Suprapubic skin (tissue), 4 donors: ENCODE measurements at regions not wholly inside any gene's neighbourhood (a gene's known extent, or its start where the extent isn't known, plus 50 kb on each side); places are given as distances from the start of the nearest gene placed in this dataset.

Source experiments
- DNase-seq, 2 donors: peaks; one replicate each; pipeline ENCODE4 v3.0.0-alpha.2; 2019; ENCODE audit warnings: low spot score in 2 of 2
- H3K27ac ChIP-seq: fragments of 200-600 bp; sonication (generic); one replicate; pipeline ENCODE4 v1.5.1; 2019
- H3K27me3 ChIP-seq: fragments of 200-600 bp; sonication (generic); one replicate; pipeline ENCODE4 v1.5.1; 2019
- H3K36me3 ChIP-seq: fragments of 200-600 bp; sonication (generic); one replicate; pipeline ENCODE4 v1.5.1; 2019
- H3K4me1 ChIP-seq: fragments of 200-600 bp; sonication (generic); one replicate; pipeline ENCODE4 v1.5.1; 2019
- H3K4me3 ChIP-seq: fragments of 200-600 bp; sonication (generic); one replicate; pipeline ENCODE4 v1.5.1; 2019; ENCODE audit warnings: mild to moderate bottlenecking
- H3K9me3 ChIP-seq: fragments of 200-600 bp; sonication (generic); one replicate; pipeline ENCODE4 v1.5.1; 2019
- CTCF ChIP-seq, 2 donors: fragments of 200-600 bp in 1 of 2; fragments of 450-650 bp in 1 of 2; sonication (generic) in 1 of 2; IDR thresholded peaks; one replicate each; pipeline ENCODE4 v1.5.1; 2016 to 2019; ENCODE audit warnings: antibody characterized with exemption in 2 of 2, mild to moderate bottlenecking in 1 of 2, moderate library complexity in 1 of 2
- EP300 ChIP-seq: sonication (generic); formaldehyde crosslinking; IDR thresholded peaks from one replicate; pipeline ENCODE4 v1.6.1; 2017; ENCODE audit warnings: antibody characterized with exemption
- POLR2A ChIP-seq, 2 donors: fragments of 450-650 bp; IDR thresholded peaks; one replicate each; pipeline ENCODE4 v1.6.1; 2017; ENCODE audit warnings: antibody characterized with exemption in 2 of 2, mild to moderate bottlenecking in 2 of 2, moderate library complexity in 2 of 2
- POLR2AphosphoS5 ChIP-seq, 3 donors: sonication (generic); formaldehyde crosslinking; IDR thresholded peaks; one replicate each; pipeline ENCODE4 v1.6.1; 2017; ENCODE audit warnings: antibody characterized with exemption in 3 of 3
- WGBS: methylation state at CpG from one replicate; pipeline ENCODE4 v1.1.5; 2018; 5-methylcytosine and 5-hydroxymethylcytosine counted together

- Histone ChIP-seq H3K27me3 (no peaks in the 10 kb centered on the region), H3K4me3 (no peak overlapping the region), H3K27ac (no peak overlapping the region), H3K4me1 (no peaks in the 10 kb centered on the region), H3K9me3 (no peaks in the 10 kb centered on the region), H3K36me3 (no peaks in the 10 kb centered on the region)
- WGBS, result 91% methylated on average over 5 of the region's 5 CpGs
- TF ChIP-seq EP300 (no peak), POLR2A (IDR thresholded peaks at IDR 0.05) (no peak), CTCF (IDR thresholded peaks at IDR 0.05) (no peak), POLR2AphosphoS5 (IDR thresholded peaks at IDR 0.05) (no peak)
- no peak for DNase-seq
Observed at GRCh38 chr4:170700064-170700463, 610.3 kb upstream of the AADAT start.

DNA sequence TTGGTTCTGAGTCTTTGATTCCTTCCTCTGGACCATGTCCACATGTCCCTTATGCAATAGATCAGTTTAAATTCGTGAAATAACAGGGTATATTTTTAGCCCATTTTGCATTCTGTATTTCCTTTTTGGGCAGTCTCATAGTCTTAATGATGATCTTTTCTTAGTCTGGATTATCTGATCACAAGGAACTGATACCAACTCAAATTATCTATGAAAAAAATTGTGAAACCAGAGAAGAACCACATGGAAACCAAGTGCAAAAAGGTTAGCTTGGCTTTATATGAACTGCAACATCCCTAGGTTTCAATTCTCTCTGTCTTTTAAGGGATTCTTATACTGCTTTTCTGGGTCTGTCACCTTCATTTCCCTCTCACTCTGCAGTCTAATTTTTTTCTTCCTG is 608.6 kb upstream of the AADAT start:
- H3K4me3 ChIP-seq, result no peak overlapping the region
- 25% methylated on average over 1 of the region's 1 CpG for WGBS
- no peaks in the 10 kb centered on the region for H3K36me3 ChIP-seq
- H3K9me3 ChIP-seq, result no peaks in the 10 kb centered on the region
- H3K27me3 ChIP-seq, result no peaks in the 10 kb centered on the region
- H3K27ac ChIP-seq, result no peak overlapping the region
- no peak for TF ChIP-seq CTCF (IDR thresholded peaks at IDR 0.05)
- no peak for TF ChIP-seq POLR2AphosphoS5 (IDR thresholded peaks at IDR 0.05)
- no peak for TF ChIP-seq EP300
- TF ChIP-seq POLR2A (IDR thresholded peaks at IDR 0.05), result no peak
- no peak for DNase-seq
- H3K4me1 ChIP-seq, result no peaks in the 10 kb centered on the region

DNA sequence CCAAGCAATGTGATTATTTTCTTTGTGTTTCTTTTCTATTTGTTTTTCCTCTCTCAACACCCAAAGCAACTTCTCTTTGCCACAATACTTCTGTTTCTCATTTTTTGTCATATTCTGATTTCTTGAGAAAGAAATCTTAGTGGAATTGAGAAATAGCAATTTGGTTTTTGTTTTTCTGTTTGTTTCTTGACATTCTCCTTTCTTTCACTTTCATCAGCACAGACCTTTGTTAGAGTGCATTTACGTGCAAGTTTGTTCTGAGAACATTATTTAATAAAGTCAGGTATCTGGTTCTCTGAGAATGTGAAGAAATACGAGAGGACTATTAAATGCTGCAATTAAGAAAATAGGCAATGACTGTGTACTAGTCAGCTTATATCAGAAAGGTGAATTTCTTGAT is 608.1 kb upstream of the AADAT start:
- H3K9me3 ChIP-seq, result no peaks in the 10 kb centered on the region
- H3K4me3 ChIP-seq, result no peak overlapping the region
- no peaks in the 10 kb centered on the region for H3K36me3 ChIP-seq
- no peak for TF ChIP-seq CTCF (IDR thresholded peaks at IDR 0.05)
- TF ChIP-seq POLR2A (IDR thresholded peaks at IDR 0.05), result no peak
- TF ChIP-seq EP300, result no peak
- no peak for TF ChIP-seq POLR2AphosphoS5 (IDR thresholded peaks at IDR 0.05)
- H3K27me3 ChIP-seq, result no peaks in the 10 kb centered on the region
- 68% methylated on average over 2 of the region's 2 CpGs for WGBS
- DNase-seq, result no peak
- no peaks in the 10 kb centered on the region for H3K4me1 ChIP-seq
- H3K27ac ChIP-seq, result no peak overlapping the region

DNA sequence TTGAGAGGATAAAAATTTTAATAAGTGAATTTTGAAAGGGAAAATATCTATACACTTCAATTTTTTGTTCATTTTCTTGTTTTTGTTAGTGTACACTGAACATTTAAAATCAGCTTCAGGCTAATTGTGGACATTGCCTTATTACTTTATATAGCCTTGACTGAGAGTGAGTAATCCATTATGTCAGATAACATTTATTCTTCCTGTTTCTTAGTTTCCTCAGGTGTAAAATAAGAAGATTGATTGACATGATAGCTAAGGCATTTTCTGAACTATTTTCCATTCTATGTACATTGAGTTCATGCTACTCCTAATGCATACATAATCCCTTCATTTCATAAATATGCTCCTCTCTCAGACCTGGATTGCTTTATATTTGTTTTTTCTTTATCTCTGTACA is 607.3 kb upstream of the AADAT start:
- no peak for DNase-seq
- no peaks in the 10 kb centered on the region for H3K9me3 ChIP-seq
- no peaks in the 10 kb centered on the region for H3K36me3 ChIP-seq
- H3K27me3 ChIP-seq, result no peaks in the 10 kb centered on the region
- H3K27ac ChIP-seq, result no peak overlapping the region
- H3K4me3 ChIP-seq, result no peak overlapping the region
- no peak for TF ChIP-seq POLR2AphosphoS5 (IDR thresholded peaks at IDR 0.05)
- no peak for TF ChIP-seq EP300
- no peak for TF ChIP-seq CTCF (IDR thresholded peaks at IDR 0.05)
- no peak for TF ChIP-seq POLR2A (IDR thresholded peaks at IDR 0.05)
- H3K4me1 ChIP-seq, result no peaks in the 10 kb centered on the region

DNA sequence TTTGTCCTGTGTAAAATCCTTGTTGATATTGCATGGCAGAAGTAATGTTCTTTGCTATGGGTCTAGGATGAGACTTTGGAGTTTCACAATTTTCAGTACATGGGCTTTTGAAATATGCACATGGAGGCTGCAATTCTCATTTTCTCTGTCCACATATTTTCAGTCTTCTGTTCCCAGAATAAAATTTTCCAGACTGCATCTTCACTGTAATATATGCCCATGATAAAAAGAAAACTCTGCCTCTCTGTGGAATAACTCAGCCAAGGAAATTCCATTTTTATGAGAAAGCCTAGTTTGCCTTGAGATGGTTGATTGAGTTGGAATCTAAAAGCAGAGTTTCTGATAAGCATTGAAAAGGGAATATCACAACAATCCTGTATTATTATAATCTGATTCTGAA is 601.4 kb upstream of the AADAT start:
- Histone ChIP-seq H3K36me3 (no peaks in the 10 kb centered on the region), H3K9me3 (no peaks in the 10 kb centered on the region), H3K4me1 (no peaks in the 10 kb centered on the region), H3K27me3 (no peaks in the 10 kb centered on the region), H3K4me3 (no peak overlapping the region), H3K27ac (no peak overlapping the region)
- TF ChIP-seq EP300 (no peak), POLR2A (IDR thresholded peaks at IDR 0.05) (no peak), CTCF (IDR thresholded peaks at IDR 0.05) (no peak), POLR2AphosphoS5 (IDR thresholded peaks at IDR 0.05) (no peak)
- no peak for DNase-seq
